NCI-H226 (cell line): ENCODE measurements at regions not wholly inside any gene's neighbourhood (a gene's known extent, or its start where the extent isn't known, plus 50 kb on each side); places are given as distances from the start of the nearest gene placed in this dataset.

Experiments used
- DNase-seq: peaks from one replicate; pipeline ENCODE4 v3.0.0-alpha.2; 2015

DNA sequence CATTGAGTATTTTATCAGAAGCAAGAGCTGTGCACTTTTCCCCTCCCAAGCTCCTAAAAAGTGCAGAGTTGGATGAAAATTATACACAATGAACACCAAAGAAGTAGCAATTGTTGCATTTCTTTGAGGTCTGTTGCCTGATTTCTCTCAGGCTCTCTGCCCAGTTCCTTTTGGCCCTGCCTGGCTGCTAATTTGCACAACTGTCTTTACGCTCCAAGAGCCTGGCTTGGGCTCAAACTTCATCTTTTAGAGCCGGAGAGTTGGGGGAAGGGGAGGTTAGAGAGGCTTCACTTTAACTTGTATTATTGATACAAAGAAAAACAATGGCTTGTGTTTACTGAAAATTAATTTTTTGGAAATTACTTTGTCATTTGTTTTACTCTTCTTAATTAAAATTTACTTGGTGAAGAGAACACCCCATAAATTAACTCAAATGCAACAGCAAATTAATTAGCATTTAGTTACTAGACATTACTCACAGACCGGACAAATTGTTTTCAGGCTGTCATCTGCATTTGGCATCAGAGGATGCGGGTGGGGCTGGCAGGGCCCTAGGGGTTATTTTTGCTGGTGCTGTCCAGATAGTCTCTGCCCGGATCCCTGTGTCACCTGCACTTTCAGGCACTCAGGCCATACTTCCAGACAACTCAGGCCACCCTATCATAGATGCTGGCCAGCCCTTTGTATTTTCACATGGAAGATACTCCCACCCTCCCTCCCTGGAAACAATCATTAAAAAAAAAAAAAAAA lies 407.3 kb downstream of the NXPE2 start:
- DNase-seq: no peak

DNA sequence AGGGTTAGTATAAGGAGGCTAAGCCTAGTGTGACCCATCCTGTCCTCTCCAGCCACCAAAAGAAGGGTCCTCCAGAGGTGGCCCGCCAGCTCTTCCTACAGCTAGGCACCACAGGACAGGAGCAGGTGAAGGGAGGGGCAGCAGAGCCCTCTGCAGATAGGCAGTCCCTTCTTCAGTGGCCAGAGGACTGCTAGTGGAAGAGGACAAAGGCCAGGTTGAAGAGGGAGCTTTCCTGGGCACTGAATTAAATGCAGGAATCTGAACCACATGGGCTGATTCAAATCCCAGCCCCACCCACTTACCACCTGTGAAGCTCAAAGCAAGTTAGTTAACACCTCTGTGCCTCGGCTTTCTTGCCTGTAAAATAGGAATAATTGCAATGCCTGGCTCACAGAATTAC lies 409.5 kb downstream of the NXPE2 start:
- no peak for DNase-seq

DNA sequence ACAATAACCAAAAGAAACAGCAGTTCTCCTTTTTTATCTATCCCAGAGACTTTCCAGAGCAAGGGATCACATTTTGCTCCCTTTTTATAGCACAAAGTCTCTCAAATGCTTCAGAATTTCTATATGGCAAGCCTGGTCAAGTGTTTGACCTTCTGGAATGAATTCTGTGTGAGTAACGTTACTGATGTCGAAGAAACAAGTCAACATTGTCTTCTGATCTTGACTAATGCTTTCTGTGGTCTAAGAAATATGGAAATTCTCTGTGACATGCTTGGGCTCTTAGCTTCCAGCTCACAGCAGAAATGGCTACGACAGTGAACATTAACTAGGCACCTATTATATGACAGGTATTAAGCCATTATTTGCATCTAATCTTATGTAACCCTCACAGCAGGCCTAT lies 411.7 kb downstream of the CADM1 start:
- DNase-seq: no peak

DNA sequence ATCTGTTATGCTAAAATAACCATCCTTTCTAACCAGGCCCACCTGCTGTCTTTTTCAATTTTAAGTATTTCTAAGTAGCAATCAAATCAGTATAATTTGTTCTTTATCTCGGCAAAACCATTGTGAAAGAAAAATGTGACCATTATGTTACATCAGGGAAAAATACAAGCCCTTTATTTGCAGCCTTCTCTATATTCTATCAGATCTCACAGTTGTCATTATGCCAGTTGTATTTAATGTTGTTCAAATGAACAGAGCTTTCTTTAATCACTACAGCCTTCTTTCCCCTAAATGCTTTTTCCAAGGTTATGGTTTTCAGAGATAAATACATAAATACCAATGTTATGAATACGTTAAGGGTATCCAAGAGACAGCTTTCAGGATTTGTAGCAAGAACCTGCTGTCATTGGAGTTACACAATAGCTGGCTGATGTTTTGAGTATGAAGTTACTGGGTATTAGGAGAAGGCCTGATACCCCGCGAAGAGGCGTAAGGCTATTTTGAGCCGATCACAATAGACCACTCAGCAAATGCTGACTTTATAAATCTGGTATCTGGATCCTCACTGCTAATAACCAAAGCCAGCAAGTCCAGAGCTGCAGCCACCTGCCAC lies 406.3 kb downstream of the CADM1 start:
- DNase-seq: no peak

DNA sequence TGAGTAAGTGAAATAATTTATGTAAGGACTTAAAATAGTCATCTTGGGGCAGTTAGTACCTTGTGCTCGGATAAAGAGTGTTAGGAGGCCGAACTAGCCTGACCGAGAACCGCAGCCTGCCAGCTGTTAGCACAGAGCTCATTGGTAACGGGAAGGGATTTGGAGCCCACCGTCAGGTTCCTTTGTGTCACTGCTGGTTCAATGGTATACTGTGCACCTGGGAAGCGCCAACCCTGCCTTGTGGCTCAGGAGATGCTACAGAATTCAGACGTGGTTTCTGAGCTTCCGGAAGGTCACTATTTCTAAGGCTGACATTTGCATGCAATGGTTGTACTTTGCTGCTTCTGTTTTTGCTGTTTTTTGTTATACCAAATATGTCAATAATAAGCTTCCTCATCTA lies 403.5 kb downstream of the CADM1 start:
- no peak for DNase-seq

DNA sequence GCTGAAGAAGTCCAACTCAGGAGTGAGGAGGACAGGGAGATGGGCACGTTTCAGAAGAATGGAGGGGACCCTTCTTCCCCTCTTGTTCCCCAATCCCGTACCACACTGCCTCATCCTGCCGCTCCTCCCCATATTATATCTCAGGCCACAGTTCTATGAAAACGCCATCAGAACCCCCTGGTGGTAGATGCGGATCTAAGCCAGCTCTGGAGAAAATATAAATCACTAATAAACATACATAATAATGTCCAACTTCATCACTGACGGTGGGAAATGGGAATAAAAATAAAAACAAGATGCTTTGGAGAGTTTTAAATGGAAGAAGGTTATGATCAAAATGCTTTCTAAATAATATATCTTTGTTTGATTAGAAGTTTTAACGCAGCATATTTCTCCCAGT lies 400.3 kb downstream of the CADM1 start:
- DNase-seq: no peak

DNA sequence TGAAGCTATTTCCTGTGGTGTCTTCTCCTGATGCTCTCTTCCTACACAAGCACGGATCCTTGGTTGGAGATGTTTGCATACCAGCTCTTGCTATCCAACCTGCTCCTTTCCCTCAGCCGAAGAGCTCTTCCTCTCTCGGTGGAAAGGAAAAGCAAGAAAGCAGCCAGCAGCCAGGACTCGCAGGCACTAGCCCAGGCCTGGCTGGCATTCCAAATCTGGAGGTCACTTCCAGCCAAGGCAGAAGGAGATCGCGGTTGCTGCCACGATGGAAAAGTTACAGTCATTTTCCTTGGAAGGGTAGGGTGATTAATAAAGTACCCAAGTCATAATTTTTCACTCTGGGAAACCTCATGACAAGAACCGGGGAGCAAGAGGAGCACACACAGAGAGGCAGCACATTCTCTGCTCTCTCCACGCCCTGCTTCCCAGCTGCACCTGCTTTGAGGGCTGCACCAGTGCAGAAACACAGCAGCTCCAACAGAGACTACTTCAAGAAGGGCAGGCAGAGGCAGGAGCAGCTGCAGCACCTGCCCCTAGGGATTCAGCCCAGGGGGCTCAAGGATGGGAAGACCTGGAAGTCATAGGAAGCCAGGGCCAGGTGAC lies 399.3 kb downstream of the CADM1 start:
- DNase-seq: no peak

DNA sequence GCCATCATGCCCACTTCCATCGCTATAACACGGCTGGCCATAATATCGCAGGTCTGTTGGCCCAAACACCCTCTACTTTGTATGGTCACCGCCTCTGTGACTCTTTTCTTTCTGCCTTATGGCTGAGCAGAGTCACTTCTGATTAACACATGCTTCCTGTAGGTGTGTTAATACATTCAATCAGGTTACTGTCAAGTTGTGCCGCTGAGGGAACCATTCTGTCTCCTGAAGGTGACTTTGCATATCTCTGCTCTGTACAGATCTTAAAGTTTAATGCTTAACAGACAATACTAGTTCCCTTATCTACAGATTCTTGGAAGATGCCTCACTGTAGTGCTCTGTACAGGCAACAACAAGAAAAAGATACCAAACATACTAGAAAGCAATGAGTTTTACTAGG lies 393.1 kb downstream of the CADM1 start:
- no peak for DNase-seq

DNA sequence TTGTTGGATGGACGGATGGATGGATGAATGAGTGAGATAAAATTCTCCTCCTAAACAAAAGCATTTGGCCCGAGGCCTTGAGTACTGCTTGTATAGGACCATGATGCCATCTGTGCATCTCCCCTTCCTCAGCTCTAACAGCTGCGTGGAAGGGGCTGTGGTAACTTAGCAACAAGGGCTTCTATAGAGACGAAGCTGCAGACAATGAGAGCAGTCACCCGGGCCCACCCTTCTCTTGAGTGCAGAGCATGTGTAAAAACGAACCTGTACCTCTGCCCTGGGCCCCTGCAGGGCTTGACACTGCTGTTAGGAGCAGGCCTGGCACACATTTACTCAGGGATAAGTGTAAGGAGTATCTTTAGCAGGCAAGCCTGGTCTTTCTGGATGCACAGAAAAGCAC lies 391.5 kb downstream of the CADM1 start:
- no peak for DNase-seq

DNA sequence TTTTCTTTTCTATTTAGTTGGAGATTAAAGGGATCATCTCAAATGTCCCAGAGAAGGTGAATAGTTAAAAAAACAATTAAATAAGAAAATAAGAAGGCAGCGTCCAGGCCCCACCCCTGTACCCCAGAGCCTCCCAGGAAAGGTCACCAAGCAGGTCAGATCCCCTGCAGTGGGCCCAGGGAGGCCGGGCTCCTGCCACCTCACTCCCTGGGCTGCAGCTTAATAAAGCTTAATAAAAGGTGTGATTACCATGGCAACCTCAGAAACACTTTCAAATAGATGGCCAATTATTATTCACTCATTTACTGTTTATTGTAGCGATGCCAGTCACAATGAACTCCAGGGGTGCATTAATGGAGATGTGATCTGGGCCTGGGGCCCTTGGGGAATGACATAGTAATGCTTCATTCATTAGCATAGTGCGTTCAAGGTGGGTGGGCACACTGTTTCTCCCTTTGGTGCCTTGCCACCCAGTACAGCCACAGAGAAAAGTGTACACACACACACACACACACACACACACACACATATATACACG lies 386.2 kb downstream of the CADM1 start:
- no peak for DNase-seq

DNA sequence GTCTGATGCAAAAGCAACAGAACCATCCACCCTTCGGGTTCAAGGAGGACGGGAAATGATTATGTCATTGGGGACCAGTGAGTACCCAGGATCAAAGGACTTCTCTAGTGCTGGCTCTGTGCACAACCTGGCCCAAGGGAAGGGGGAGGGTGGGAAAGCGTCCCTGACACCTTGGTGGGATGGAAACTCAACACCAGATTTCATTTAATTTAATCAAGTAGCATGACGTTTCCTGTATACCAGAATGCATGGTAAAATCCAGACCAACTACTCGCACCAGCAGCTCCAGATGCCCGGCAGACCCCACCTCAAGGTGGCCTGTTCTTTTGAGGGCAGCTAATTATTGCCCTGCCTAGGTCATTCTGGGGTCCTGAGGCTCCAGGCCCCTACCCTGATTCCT lies 385.1 kb downstream of the CADM1 start:
- no peak for DNase-seq
